HCT116 (cell line): ENCODE measurements at regions not wholly inside any gene's neighbourhood (a gene's known extent, or its start where the extent isn't known, plus 50 kb on each side); places are given as distances from the start of the nearest gene placed in this dataset.

ENCODE experiments used
- ATAC-seq: fragments of 200-7000 bp; cut with Tn5 transposase; 2 replicates; pipeline ENCODE4 v1.9.1; 2020; ENCODE audit warnings: mild to moderate bottlenecking, moderate library complexity
- BruUV-seq: library from RNA; stranded (reverse); fragments of 400-500 nt; replicated peaks from 2 replicates; lab custom pipeline; 2021; lab: Mats Ljungman, UMichigan
- CTCF ChIA-PET: fragments of 300-600 bp; sonication (Branson Sonifier 250); formaldehyde crosslinking; loops from one replicate; lab custom pipeline; 2021; ENCODE audit warnings: antibody characterized with exemption; lab: Charles Lee
- POLR2A ChIA-PET: fragments of 300-600, 350-600 bp; sonication (Branson Sonifier 250); formaldehyde crosslinking; loops from one replicate; lab custom pipeline; 2021; ENCODE audit warnings: antibody characterized with exemption; lab: Charles Lee
- RAD21 ChIA-PET, 2 experiments: fragments of 300-600 bp; sonication (Branson Sonifier 250); formaldehyde crosslinking; loops; one replicate each; lab custom pipeline; 2023; ENCODE audit warnings: low total read pairs in 2 of 2; ENCODE audit not compliant: uncharacterized antibody in 2 of 2, unreplicated experiment in 2 of 2, low non-redundant PET in 1 of 2; lab: Charles Lee
- DNase-seq: peaks from one replicate; pipeline ENCODE4 v3.0.0-alpha.2; 2010; ENCODE audit warnings: low read depth, low spot score
- H2AFZ ChIP-seq: fragments of 200-600 bp; shearing (Covaris generic), sonication (generic); 2 replicates; pipeline ENCODE4 v1.6.1; 2017; ENCODE audit warnings: low read depth, mixed run types, mixed read lengths, antibody characterized with exemption, low read length; ENCODE audit not compliant: poor library complexity, severe bottlenecking
- H3K27ac ChIP-seq: 2 replicates; pipeline ENCODE4 v1.5.1; 2012; ENCODE audit warnings: low read depth, low read length
- H3K27me3 ChIP-seq: fragments of 200-600 bp; sonication (generic); 2 replicates; pipeline ENCODE4 v1.6.1; 2016; ENCODE audit warnings: mixed run types, low read length, mixed read lengths; ENCODE audit not compliant: insufficient read depth
- H3K36me3 ChIP-seq, 2 experiments: fragments of 200-500 bp in 1 of 2; fragments of 200-600 bp in 1 of 2; sonication (Bioruptor generic) in 1 of 2; sonication (generic) in 1 of 2; 2 replicates each; pipeline versions ENCODE4 v1.5.1 to v1.6.1; 2014 to 2016; ENCODE audit warnings: low read length in 2 of 2, inconsistent platforms in 1 of 2, mixed read lengths in 1 of 2, mixed run types in 1 of 2; ENCODE audit not compliant: insufficient read depth in 2 of 2, control insufficient read depth in 1 of 2
- H3K4me1 ChIP-seq, 2 experiments: fragments of 200-600 bp in 1 of 2; sonication (generic) in 1 of 2; 2 replicates each; pipeline versions ENCODE4 v1.5.1 to v1.6.1; 2012 to 2017; ENCODE audit warnings: low read length in 2 of 2, inconsistent platforms in 1 of 2, mild to moderate bottlenecking in 1 of 2, mixed read lengths in 1 of 2, mixed run types in 1 of 2, moderate library complexity in 1 of 2; ENCODE audit not compliant: insufficient read depth in 2 of 2, control insufficient read depth in 1 of 2
- H3K4me2 ChIP-seq: fragments of 200-600 bp; sonication (generic); 2 replicates; pipeline ENCODE4 v1.6.1; 2017; ENCODE audit warnings: mixed run types, low read length, mixed read lengths
- H3K4me3 ChIP-seq, 2 experiments: fragments of 200-600 bp in 1 of 2; sonication (generic) in 1 of 2; replicated peaks in 1 of 2; 2 replicates each; pipeline ENCODE4 v1.5.1; 2011 to 2016; ENCODE audit warnings: low read length in 2 of 2, control low read depth in 1 of 2, low read depth in 1 of 2, mild to moderate bottlenecking in 1 of 2, mixed read lengths in 1 of 2, mixed run types in 1 of 2
- H3K79me2 ChIP-seq: fragments of 200-600 bp; sonication (generic); 2 replicates; pipeline ENCODE4 v1.6.1; 2017; ENCODE audit warnings: mild to moderate bottlenecking, mixed run types, low read length, moderate library complexity, mixed read lengths; ENCODE audit not compliant: insufficient read depth
- H3K9ac ChIP-seq: fragments of 200-600 bp; sonication (generic); 2 replicates; pipeline ENCODE4 v1.6.1; 2016; ENCODE audit warnings: low read length, mixed read lengths
- H3K9me2 ChIP-seq: fragments of 200-600 bp; sonication (generic), shearing (Covaris generic); 2 replicates; pipeline ENCODE4 v1.6.1; 2017; ENCODE audit warnings: mixed run types, mild to moderate bottlenecking, moderate library complexity; ENCODE audit not compliant: insufficient read depth
- H3K9me3 ChIP-seq, 2 experiments: fragments of 200-500 bp in 1 of 2; fragments of 200-600 bp in 1 of 2; sonication (Bioruptor generic) in 1 of 2; sonication (generic) in 1 of 2; 2 replicates each; pipeline ENCODE4 v1.6.1; 2014 to 2017; ENCODE audit warnings: low read length in 2 of 2, mixed read lengths in 2 of 2, inconsistent platforms in 1 of 2, low read depth in 1 of 2, mild to moderate bottlenecking in 1 of 2, mixed run types in 1 of 2, moderate library complexity in 1 of 2; ENCODE audit not compliant: control insufficient read depth in 1 of 2, insufficient read depth in 1 of 2
- H4K20me1 ChIP-seq: fragments of 200-600 bp; sonication (generic), shearing (Covaris generic); 2 replicates; pipeline ENCODE4 v1.6.1; 2017; ENCODE audit warnings: mixed run types, mild to moderate bottlenecking, moderate library complexity; ENCODE audit not compliant: insufficient read depth
- CEBPB ChIP-seq: IDR thresholded peaks from 2 replicates; pipeline ENCODE4 v1.6.1; 2012; ENCODE audit warnings: low read depth
- CTCF ChIP-seq, 3 experiments: fragments of 200-600 bp in 1 of 3; sonication (generic) in 1 of 3; IDR thresholded peaks in 2 of 3; conservative IDR thresholded peaks in 1 of 3; 2 replicates each; pipeline ENCODE4 v1.5.1; 2012 to 2017; ENCODE audit warnings: low read depth in 2 of 3, low read length in 2 of 3, antibody characterized with exemption in 1 of 3, borderline replicate concordance in 1 of 3, control low read depth in 1 of 3, mild to moderate bottlenecking in 1 of 3, mixed read lengths in 1 of 3, mixed run types in 1 of 3, moderate library complexity in 1 of 3; ENCODE audit not compliant: insufficient read depth in 1 of 3
- EGR1 ChIP-seq: IDR thresholded peaks from 2 replicates; pipeline ENCODE4 v1.6.1; 2012; ENCODE audit warnings: low read depth
- FOSL1 ChIP-seq: IDR thresholded peaks from 2 replicates; pipeline ENCODE4 v1.6.1; 2012; ENCODE audit warnings: low read depth
- JUND ChIP-seq: IDR thresholded peaks from 2 replicates; pipeline ENCODE4 v1.6.1; 2012
- POLR2A ChIP-seq: IDR thresholded peaks from 2 replicates; pipeline ENCODE4 v1.7.0; 2011; ENCODE audit warnings: borderline replicate concordance; ENCODE audit not compliant: insufficient read depth, insufficient read length; ENCODE audit errors: extremely low read depth
- RAD21 ChIP-seq: IDR thresholded peaks from 2 replicates; pipeline ENCODE4 v1.6.1; 2012; ENCODE audit warnings: low read depth, mild to moderate bottlenecking
- SP1 ChIP-seq: IDR thresholded peaks from 2 replicates; pipeline ENCODE4 v1.6.1; 2012; ENCODE audit warnings: low read depth
- SRF ChIP-seq: IDR thresholded peaks from 2 replicates; pipeline ENCODE4 v1.6.1; 2012; ENCODE audit warnings: low read depth
- intact Hi-C: fragments of 100-400 bp; cut with micrococcal nuclease; formaldehyde crosslinking; loops from 2 replicates; pipeline ENCODE4 v1.10.0; 2022
- TF ChIP-seq, protein P1 (sequence below): IDR thresholded peaks from 2 replicates; pipeline ENCODE4 v1.6.1; 2012
- TF ChIP-seq, protein P2 (sequence below): IDR thresholded peaks from 2 replicates; pipeline ENCODE4 v1.6.1; 2012
- TF ChIP-seq, protein P3 (sequence below): IDR thresholded peaks from 2 replicates; pipeline ENCODE4 v1.6.1; 2012; ENCODE audit warnings: low read depth

DNA sequence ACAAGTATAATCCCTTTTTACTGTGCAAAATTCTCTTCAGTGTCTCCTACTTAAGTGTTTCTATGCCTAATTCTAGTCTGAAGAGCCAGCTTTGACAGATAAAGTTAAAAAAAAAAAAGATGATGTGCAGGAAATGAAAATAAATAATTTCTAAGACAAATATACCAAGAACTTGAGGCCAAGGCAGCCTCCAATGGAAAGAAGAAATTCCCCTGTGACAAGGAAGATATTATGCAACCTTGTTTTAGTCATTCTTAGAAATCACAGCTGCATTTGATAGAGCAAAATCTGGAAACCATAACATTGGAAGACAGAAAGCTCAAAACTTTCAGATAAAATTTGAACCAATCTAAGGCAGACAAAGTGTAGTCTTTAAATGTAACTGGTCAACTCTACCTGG lies 375.9 kb upstream of the TLE4 start:
- no TSS peak for BruUV-seq
- Histone ChIP-seq H3K36me3 (no peaks in the 10 kb centered on the region), H3K79me2 (no peaks in the 10 kb centered on the region), H3K4me3 (no peak overlapping the region), H3K27ac (no peak overlapping the region), H4K20me1 (no peaks in the 10 kb centered on the region), H2AFZ (no peak overlapping the region), H3K27me3 (no peaks in the 10 kb centered on the region), H3K9ac (no peak overlapping the region), H3K4me2 (no peak overlapping the region), H3K9me2 (no peaks in the 10 kb centered on the region), H3K4me1 (no peaks in the 10 kb centered on the region), H3K9me3 (no peaks in the 10 kb centered on the region)
- ATAC-seq (no peak), DNase-seq (no peak)
- ChIA-PET POLR2A (no interaction called here), RAD21 (no interaction called here), CTCF (no interaction called here)
- TF ChIP-seq, protein P1, sequence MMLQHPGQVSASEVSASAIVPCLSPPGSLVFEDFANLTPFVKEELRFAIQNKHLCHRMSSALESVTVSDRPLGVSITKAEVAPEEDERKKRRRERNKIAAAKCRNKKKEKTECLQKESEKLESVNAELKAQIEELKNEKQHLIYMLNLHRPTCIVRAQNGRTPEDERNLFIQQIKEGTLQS: no peak
- TF ChIP-seq, protein P2, sequence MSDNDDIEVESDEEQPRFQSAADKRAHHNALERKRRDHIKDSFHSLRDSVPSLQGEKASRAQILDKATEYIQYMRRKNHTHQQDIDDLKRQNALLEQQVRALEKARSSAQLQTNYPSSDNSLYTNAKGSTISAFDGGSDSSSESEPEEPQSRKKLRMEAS: no peak
- no peak for TF ChIP-seq CEBPB
- intact Hi-C loops: no loop called here

DNA sequence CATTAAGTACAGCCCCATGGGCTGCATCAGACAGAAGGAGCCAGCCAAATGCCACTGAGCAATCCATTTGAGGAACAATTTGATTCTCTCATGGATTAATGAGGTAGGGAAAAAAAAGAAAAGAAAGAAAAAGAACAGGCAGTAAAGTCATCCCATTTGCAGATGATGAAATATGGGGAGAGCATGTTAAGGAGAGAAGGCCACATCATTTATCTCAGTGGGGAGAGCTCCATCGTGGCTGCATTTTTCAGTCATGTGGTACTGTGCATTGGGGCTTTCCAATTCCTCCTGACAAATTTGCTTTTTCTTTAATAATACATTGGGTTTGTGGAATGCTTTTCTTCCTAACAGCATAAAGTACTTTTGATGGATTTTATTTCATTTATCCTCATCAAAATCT lies 375.2 kb upstream of the TLE4 start:
- POLR2A ChIA-PET: no interaction called here
- intact Hi-C loops: no loop called here
- ATAC-seq: no peak

More for the DNA sequence above, 375.2 kb upstream of the TLE4 start:
- no TSS peak for BruUV-seq
- no peak for DNase-seq
- Histone ChIP-seq H3K4me1 (no peaks in the 10 kb centered on the region), H3K27me3 (0 out of 2 replicates have a peak, but pooled peaks cover under 1% of the 10 kb centered on the region), H3K79me2 (no peaks in the 10 kb centered on the region), H3K9me3 (no peaks in the 10 kb centered on the region), H3K4me3 (no peak overlapping the region), H3K27ac (no peak overlapping the region), H3K36me3 (no peaks in the 10 kb centered on the region), H3K4me2 (no peak overlapping the region), H4K20me1 (no peaks in the 10 kb centered on the region), H3K9ac (no peak overlapping the region), H3K9me2 (no peaks in the 10 kb centered on the region), H2AFZ (no peak overlapping the region)
- ChIA-PET RAD21 (no interaction called here), CTCF (no interaction called here)
- TF ChIP-seq CEBPB (no peak), POLR2A (no peak), SRF (no peak), SP1 (no peak), RAD21 (no peak), CTCF (IDR thresholded peaks at IDR 0.05 in 2 of 3, conservative IDR thresholded peaks at IDR 0.05 in 1 of 3; ENCODE audit: borderline replicate concordance in 1 of 3, insufficient read depth in 1 of 3, low read depth in 2 of 3, low read length in 2 of 3) (no peak), JUND (no peak), EGR1 (no peak), FOSL1 (no peak)
- TF ChIP-seq, protein P2: no peak
- TF ChIP-seq, protein P3, sequence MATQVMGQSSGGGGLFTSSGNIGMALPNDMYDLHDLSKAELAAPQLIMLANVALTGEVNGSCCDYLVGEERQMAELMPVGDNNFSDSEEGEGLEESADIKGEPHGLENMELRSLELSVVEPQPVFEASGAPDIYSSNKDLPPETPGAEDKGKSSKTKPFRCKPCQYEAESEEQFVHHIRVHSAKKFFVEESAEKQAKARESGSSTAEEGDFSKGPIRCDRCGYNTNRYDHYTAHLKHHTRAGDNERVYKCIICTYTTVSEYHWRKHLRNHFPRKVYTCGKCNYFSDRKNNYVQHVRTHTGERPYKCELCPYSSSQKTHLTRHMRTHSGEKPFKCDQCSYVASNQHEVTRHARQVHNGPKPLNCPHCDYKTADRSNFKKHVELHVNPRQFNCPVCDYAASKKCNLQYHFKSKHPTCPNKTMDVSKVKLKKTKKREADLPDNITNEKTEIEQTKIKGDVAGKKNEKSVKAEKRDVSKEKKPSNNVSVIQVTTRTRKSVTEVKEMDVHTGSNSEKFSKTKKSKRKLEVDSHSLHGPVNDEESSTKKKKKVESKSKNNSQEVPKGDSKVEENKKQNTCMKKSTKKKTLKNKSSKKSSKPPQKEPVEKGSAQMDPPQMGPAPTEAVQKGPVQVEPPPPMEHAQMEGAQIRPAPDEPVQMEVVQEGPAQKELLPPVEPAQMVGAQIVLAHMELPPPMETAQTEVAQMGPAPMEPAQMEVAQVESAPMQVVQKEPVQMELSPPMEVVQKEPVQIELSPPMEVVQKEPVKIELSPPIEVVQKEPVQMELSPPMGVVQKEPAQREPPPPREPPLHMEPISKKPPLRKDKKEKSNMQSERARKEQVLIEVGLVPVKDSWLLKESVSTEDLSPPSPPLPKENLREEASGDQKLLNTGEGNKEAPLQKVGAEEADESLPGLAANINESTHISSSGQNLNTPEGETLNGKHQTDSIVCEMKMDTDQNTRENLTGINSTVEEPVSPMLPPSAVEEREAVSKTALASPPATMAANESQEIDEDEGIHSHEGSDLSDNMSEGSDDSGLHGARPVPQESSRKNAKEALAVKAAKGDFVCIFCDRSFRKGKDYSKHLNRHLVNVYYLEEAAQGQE: no peak
